HG02981 (cell line): ENCODE measurements at regions not wholly inside any gene's neighbourhood (a gene's known extent, or its start where the extent isn't known, plus 50 kb on each side); places are given as distances from the start of the nearest gene placed in this dataset.

Experiments
- ATAC-seq: cut with Tn5 transposase; IDR thresholded peaks from one replicate; pipeline ENCODE4 v1.9.1; 2021; ENCODE audit warnings: mild to moderate bottlenecking, moderate library complexity; ENCODE audit not compliant: unreplicated experiment

- no peak for ATAC-seq
Observed at GRCh38 chr10:60669501-60669900, 108.8 kb upstream of the CDK1 start.

- ATAC-seq, result no peak
Observed at GRCh38 chr10:60666221-60666620, 112.1 kb upstream of the CDK1 start.

GRCh38 chr10:60664859-60665258, 113.4 kb upstream of the CDK1 start:
- no peak for ATAC-seq

- no peak for ATAC-seq
Observed at GRCh38 chr10:60663850-60664249, 114.4 kb upstream of the CDK1 start.

- no peak for ATAC-seq
Observed at GRCh38 chr10:60662917-60663614, 115.2 kb upstream of the CDK1 start.

GRCh38 chr10:60661637-60662036, 116.6 kb upstream of the CDK1 start:
- ATAC-seq, result no peak

- no peak for ATAC-seq
Observed at GRCh38 chr10:60660625-60661024, 117.7 kb upstream of the CDK1 start.

- ATAC-seq, result no peak
Observed at GRCh38 chr10:60654813-60655464, 123.3 kb upstream of the CDK1 start.

GRCh38 chr10:60652628-60653027, 125.7 kb upstream of the CDK1 start:
- ATAC-seq, result peak; percentile 98

GRCh38 chr10:60650378-60650800, 127.9 kb upstream of the CDK1 start:
- no peak for ATAC-seq

- no peak for ATAC-seq
Observed at GRCh38 chr10:60649485-60650377, 128.5 kb upstream of the CDK1 start.

- ATAC-seq, result no peak
Observed at GRCh38 chr10:60648761-60649160, 129.5 kb upstream of the CDK1 start.

GRCh38 chr10:60646966-60647796, 131.1 kb upstream of the CDK1 start:
- no peak for ATAC-seq

GRCh38 chr10:60645980-60646379, 132.3 kb upstream of the CDK1 start:
- no peak for ATAC-seq

GRCh38 chr10:60644436-60645130, 133.7 kb upstream of the CDK1 start:
- no peak for ATAC-seq

- ATAC-seq, result no peak
Observed at GRCh38 chr10:60643874-60644273, 134.4 kb upstream of the CDK1 start.

- ATAC-seq, result no peak
Observed at GRCh38 chr10:60629332-60629731, 148.9 kb upstream of the CDK1 start.

GRCh38 chr10:60627778-60628748, 150.2 kb upstream of the CDK1 start:
- ATAC-seq, result no peak

- ATAC-seq, result no peak
Observed at GRCh38 chr10:60626037-60626436, 152.2 kb upstream of the CDK1 start.
